Kidney (tissue), 13 donors: ENCODE measurements at regions not wholly inside any gene's neighbourhood (a gene's known extent, or its start where the extent isn't known, plus 50 kb on each side); places are given as distances from the start of the nearest gene placed in this dataset.

Experiments
- DNase-seq, 5 donors: peaks; one replicate each; pipeline ENCODE4 v3.0.0-alpha.2; 2013 to 2020
- FAIRE-seq: peaks from 2 replicates; lab custom pipeline; 2012; peaks lifted over from hg19 to GRCh38; lab: Jason Lieb, UNC
- H3K27ac ChIP-seq, 2 donors: one replicate each; pipeline ENCODE4 v1.7.0; 2013; ENCODE audit warnings: low read depth in 2 of 2, low read length in 2 of 2, inconsistent platforms in 1 of 2
- H3K27me3 ChIP-seq: one replicate; pipeline ENCODE4 v1.7.1; 2013; ENCODE audit warnings: low read length, inconsistent platforms; ENCODE audit not compliant: control insufficient read depth, insufficient read depth
- H3K36me3 ChIP-seq, 3 donors: one replicate each; pipeline versions ENCODE4 v1.7.0 to v1.7.1; 2013; ENCODE audit warnings: low read length in 3 of 3, control low read depth in 1 of 3, inconsistent platforms in 1 of 3; ENCODE audit not compliant: insufficient read depth in 3 of 3, control insufficient read depth in 2 of 3
- H3K4me1 ChIP-seq, 3 donors: one replicate each; pipeline versions ENCODE4 v1.7.0 to v1.7.1; 2013; ENCODE audit warnings: low read length in 3 of 3, inconsistent platforms in 1 of 3, low read depth in 1 of 3; ENCODE audit not compliant: control insufficient read depth in 2 of 3, insufficient read depth in 2 of 3
- H3K4me3 ChIP-seq, 3 donors: one replicate each; pipeline versions ENCODE4 v1.7.0 to v1.8.1; 2013; ENCODE audit warnings: low read length in 3 of 3, control low read depth in 1 of 3, inconsistent platforms in 1 of 3
- H3K9ac ChIP-seq, 3 donors: one replicate each; pipeline versions ENCODE4 v1.7.0 to v1.7.1; 2013; ENCODE audit warnings: low read length in 3 of 3, control low read depth in 1 of 3, inconsistent platforms in 1 of 3
- H3K9me3 ChIP-seq, 3 donors: one replicate each; pipeline versions ENCODE4 v1.7.0 to v1.7.1; 2013; ENCODE audit warnings: low read length in 3 of 3, control low read depth in 1 of 3, inconsistent platforms in 1 of 3; ENCODE audit not compliant: control insufficient read depth in 2 of 3, insufficient read depth in 1 of 3
- CTCF ChIP-seq: IDR thresholded peaks from 3 replicates; pipeline ENCODE4 v1.5.1; 2012; ENCODE audit warnings: mild to moderate bottlenecking, moderate library complexity, borderline replicate concordance; ENCODE audit not compliant: insufficient read depth; ENCODE audit errors: extremely low read depth
- intact Hi-C: fragments of 100-400 bp; cut with DNase I; formaldehyde crosslinking; loops from one replicate; pipeline ENCODE4 v1.11.1; 2022
- donor health status: control.
- donor health status: control.
- donor health status: control.
- donor health status: control.
- donor health status: control.
- donor health status: DM: yes; HTN: yes; CAD: no.
- donor health status: Normal renal cell carcinoma (clear cell type).

DNA sequence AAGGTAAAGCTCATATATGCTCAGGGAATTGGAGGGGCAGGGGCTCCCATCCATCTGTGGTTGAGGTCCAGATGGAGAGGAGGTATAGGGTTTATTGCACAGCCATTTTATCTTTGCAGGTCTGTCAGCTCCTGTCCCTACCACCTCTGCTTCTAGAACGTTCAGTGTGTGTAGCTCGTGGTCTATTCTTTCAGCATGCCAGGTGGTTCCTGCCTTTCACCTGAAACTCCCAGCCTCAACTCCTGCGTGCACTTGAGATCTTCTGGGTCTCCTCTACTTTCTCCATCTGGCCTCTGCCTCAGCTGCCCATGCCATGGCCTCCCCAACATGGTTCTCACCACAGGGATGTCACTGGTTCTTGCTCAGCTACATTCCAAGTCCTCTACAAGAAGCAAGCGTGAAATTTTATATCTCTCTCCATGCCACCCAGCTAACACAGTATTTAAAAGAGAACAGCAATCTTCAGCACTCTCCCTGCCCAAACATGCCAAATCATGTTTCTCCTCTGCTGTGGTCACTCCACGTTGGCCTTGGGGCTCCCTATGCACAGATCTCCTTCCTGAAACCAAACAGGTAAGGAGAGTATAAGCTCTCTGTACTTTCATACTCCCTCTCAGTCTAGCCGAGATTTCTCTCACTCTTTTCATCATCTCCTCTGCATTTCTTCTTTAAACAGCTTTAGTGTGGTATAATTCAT, 157.8 kb upstream of the TRPC6 start:
- Histone ChIP-seq H3K36me3 (no peaks in the 10 kb centered on the region), H3K27ac (no peak overlapping the region), H3K27me3 (no peaks in the 10 kb centered on the region), H3K4me3 (no peak overlapping the region), H3K4me1 (no peaks in the 10 kb centered on the region), H3K9me3 (no peaks in the 10 kb centered on the region), H3K9ac (no peak overlapping the region)
- no peak for TF ChIP-seq CTCF
- intact Hi-C loops: no loop called here
- DNase-seq (no peak), FAIRE-seq (no peak)

DNA sequence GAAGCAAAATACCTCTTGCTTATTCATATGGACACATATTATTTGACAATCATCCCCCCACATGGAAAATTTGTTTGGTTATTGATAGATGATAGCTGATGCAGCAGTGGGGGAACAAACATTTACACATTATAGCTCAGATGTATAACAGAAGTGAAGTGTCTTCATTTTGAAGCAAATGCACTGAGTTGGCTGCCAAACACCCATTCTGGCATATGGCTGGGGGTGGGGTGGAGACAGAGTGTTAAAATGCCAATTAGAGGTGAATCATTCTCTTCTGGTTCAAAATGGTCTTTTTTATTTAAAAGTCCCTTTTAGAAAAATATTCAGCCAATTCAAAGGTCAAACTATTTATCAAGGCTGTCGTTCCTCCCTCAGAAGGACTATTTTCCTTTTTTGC, 157.3 kb upstream of the TRPC6 start:
- TF ChIP-seq CTCF: no peak
- H3K9me3 ChIP-seq: no peaks in the 10 kb centered on the region
- no peaks in the 10 kb centered on the region for H3K4me1 ChIP-seq
- FAIRE-seq: no peak
- H3K36me3 ChIP-seq: no peaks in the 10 kb centered on the region
- H3K4me3 ChIP-seq: no peak overlapping the region
- intact Hi-C loops: no loop called here
- DNase-seq: no peak
- H3K9ac ChIP-seq: no peak overlapping the region
- no peak overlapping the region for H3K27ac ChIP-seq
- no peaks in the 10 kb centered on the region for H3K27me3 ChIP-seq

- no peak overlapping the region for H3K27ac ChIP-seq
- no peaks in the 10 kb centered on the region for H3K27me3 ChIP-seq
- H3K9ac ChIP-seq: no peak overlapping the region
- intact Hi-C loops: no loop called here
- DNase-seq (no peak), FAIRE-seq (no peak)
- no peaks in the 10 kb centered on the region for H3K9me3 ChIP-seq
- H3K36me3 ChIP-seq: no peaks in the 10 kb centered on the region
- H3K4me3 ChIP-seq: no peak overlapping the region
- no peaks in the 10 kb centered on the region for H3K4me1 ChIP-seq
- no peak for TF ChIP-seq CTCF
These were observed 154.6 kb upstream of the TRPC6 start for GRCh38 chr11:101738452-101738851.
